ENCODE measurements at regions not wholly inside any gene's neighbourhood (a gene's known extent, or its start where the extent isn't known, plus 50 kb on each side); places are given as distances from the start of the nearest gene placed in this dataset.

DNA sequence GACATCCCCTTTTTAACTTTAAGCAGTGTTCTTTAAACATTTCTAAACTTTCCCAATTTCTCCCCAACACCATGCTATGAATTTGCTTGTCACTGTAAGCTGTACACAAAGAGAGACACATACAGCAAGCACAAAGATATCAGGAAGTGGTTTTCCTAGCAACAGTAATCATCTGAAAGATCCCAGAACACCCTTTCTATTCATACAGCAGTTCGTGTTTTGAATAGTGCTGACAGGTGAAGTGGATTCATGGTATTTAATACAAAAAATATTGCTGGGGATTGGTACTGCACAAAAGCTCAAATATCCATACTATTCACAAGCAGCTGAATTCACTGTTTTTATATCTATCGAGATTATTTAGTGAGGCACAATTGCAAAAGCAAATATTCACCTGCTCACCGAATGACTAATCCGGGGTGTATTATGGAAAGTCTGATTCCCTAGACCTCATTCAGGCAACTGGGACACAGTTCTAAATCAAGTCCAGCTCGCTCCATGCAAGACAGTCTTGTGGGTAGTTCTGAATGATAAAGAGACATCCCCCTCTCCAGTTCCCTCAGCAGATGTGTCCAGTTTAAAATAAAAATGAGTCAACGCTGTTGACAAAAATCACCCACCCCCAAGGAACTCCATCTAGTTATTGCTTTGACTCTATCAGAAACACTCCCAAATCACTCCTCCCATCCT lies 107.1 kb upstream of the TSHZ2 start:
- Histone ChIP-seq H3K36me3 (ENCODE audit: control insufficient read depth, insufficient read depth, low read length, severe bottlenecking) (no peaks in the 10 kb centered on the region), H3K9ac (ENCODE audit: low read length) (no peak overlapping the region), H3K27me3 (replicated peaks; ENCODE audit: control insufficient read depth, insufficient read depth, low read length) (no peaks in the 10 kb centered on the region), H3K4me1 (ENCODE audit: control insufficient read depth, insufficient read depth, low read length) (peaks cover 11% of the 10 kb centered on the region), H3K9me3 (ENCODE audit: control insufficient read depth, low read length) (no peaks in the 10 kb centered on the region), H3K4me3 (ENCODE audit: low read length) (no peak overlapping the region)
- DNase-seq (ENCODE audit: low read depth): no peak

- no peak for DNase-seq (ENCODE audit: low read depth)
- no peaks in the 10 kb centered on the region for H3K9me3 ChIP-seq (ENCODE audit: control insufficient read depth, low read length)
Observed at GRCh38 chr20:52859156-52859876, 112.8 kb upstream of the TSHZ2 start.

GRCh38 chr20:52852714-52853113 lies 119.4 kb upstream of the TSHZ2 start:
- Histone ChIP-seq H3K36me3 (ENCODE audit: control insufficient read depth, insufficient read depth, low read length, severe bottlenecking) (no peaks in the 10 kb centered on the region), H3K4me3 (ENCODE audit: low read length) (no peak overlapping the region), H3K9me3 (ENCODE audit: control insufficient read depth, low read length) (no peaks in the 10 kb centered on the region), H3K4me1 (ENCODE audit: control insufficient read depth, insufficient read depth, low read length) (no peaks in the 10 kb centered on the region), H3K27me3 (replicated peaks; ENCODE audit: control insufficient read depth, insufficient read depth, low read length) (no peaks in the 10 kb centered on the region), H3K9ac (ENCODE audit: low read length) (no peak overlapping the region)
- DNase-seq (ENCODE audit: low read depth): no peak

More at GRCh38 chr20:52859156-52859876, 112.8 kb upstream of the TSHZ2 start:
- H3K27me3 ChIP-seq (replicated peaks; ENCODE audit: control insufficient read depth, insufficient read depth, low read length): no peaks in the 10 kb centered on the region
- peaks cover 17% of the 10 kb centered on the region for H3K4me1 ChIP-seq (ENCODE audit: control insufficient read depth, insufficient read depth, low read length)
- H3K36me3 ChIP-seq (ENCODE audit: control insufficient read depth, insufficient read depth, low read length, severe bottlenecking): no peaks in the 10 kb centered on the region
- H3K9ac ChIP-seq (ENCODE audit: low read length): peak overlapping the region; percentile 48
- H3K4me3 ChIP-seq (ENCODE audit: low read length): peak overlapping the region; percentile 51

GRCh38 chr20:52847731-52848359 lies 124.3 kb upstream of the TSHZ2 start:
- no peak for DNase-seq (ENCODE audit: low read depth)
- Histone ChIP-seq H3K4me1 (ENCODE audit: control insufficient read depth, insufficient read depth, low read length) (no peaks in the 10 kb centered on the region), H3K9ac (ENCODE audit: low read length) (no peak overlapping the region), H3K36me3 (ENCODE audit: control insufficient read depth, insufficient read depth, low read length, severe bottlenecking) (no peaks in the 10 kb centered on the region), H3K27me3 (replicated peaks; ENCODE audit: control insufficient read depth, insufficient read depth, low read length) (no peaks in the 10 kb centered on the region), H3K9me3 (ENCODE audit: control insufficient read depth, low read length) (no peaks in the 10 kb centered on the region), H3K4me3 (ENCODE audit: low read length) (no peak overlapping the region)

- no peaks in the 10 kb centered on the region for H3K4me1 ChIP-seq (ENCODE audit: control insufficient read depth, insufficient read depth, low read length)
- H3K27me3 ChIP-seq (replicated peaks; ENCODE audit: control insufficient read depth, insufficient read depth, low read length): no peaks in the 10 kb centered on the region
- DNase-seq (ENCODE audit: low read depth): no peak
- no peaks in the 10 kb centered on the region for H3K36me3 ChIP-seq (ENCODE audit: control insufficient read depth, insufficient read depth, low read length, severe bottlenecking)
- no peaks in the 10 kb centered on the region for H3K9me3 ChIP-seq (ENCODE audit: control insufficient read depth, low read length)
- no peak overlapping the region for H3K4me3 ChIP-seq (ENCODE audit: low read length)
- H3K9ac ChIP-seq (ENCODE audit: low read length): no peak overlapping the region
Observed at GRCh38 chr20:52847029-52847660, 125.0 kb upstream of the TSHZ2 start.

DNA sequence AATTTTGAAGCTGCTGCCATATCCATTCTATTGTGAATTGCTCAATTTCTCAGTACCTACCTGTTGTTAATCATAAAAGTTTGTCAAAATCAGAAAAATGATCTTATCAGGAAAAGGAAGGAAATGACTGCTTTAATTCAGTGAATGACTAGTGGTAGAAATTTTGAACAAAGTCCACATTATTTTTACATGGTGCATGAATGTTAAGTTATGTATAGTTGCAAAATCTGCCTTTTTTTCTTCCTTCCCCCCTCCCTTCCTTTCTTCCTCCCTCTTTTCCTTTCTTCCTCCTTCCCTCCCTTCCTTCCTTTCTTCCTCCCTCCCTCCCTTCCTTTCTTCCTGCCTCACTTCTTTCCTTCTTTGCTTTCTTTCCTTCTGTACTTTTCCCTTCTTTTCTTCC lies 127.1 kb upstream of the TSHZ2 start:
- no peak overlapping the region for H3K4me3 ChIP-seq (ENCODE audit: low read length)
- H3K4me1 ChIP-seq (ENCODE audit: control insufficient read depth, insufficient read depth, low read length): no peaks in the 10 kb centered on the region
- no peak overlapping the region for H3K9ac ChIP-seq (ENCODE audit: low read length)
- no peaks in the 10 kb centered on the region for H3K36me3 ChIP-seq (ENCODE audit: control insufficient read depth, insufficient read depth, low read length, severe bottlenecking)
- no peaks in the 10 kb centered on the region for H3K27me3 ChIP-seq (replicated peaks; ENCODE audit: control insufficient read depth, insufficient read depth, low read length)
- no peak for DNase-seq (ENCODE audit: low read depth)
- no peaks in the 10 kb centered on the region for H3K9me3 ChIP-seq (ENCODE audit: control insufficient read depth, low read length)

- Histone ChIP-seq H3K9ac (ENCODE audit: low read length) (no peak overlapping the region), H3K4me3 (ENCODE audit: low read length) (no peak overlapping the region), H3K27me3 (replicated peaks; ENCODE audit: control insufficient read depth, insufficient read depth, low read length) (no peaks in the 10 kb centered on the region), H3K36me3 (ENCODE audit: control insufficient read depth, insufficient read depth, low read length, severe bottlenecking) (no peaks in the 10 kb centered on the region), H3K9me3 (ENCODE audit: control insufficient read depth, low read length) (no peaks in the 10 kb centered on the region), H3K4me1 (ENCODE audit: control insufficient read depth, insufficient read depth, low read length) (no peaks in the 10 kb centered on the region)
- no peak for DNase-seq (ENCODE audit: low read depth)
Observed at GRCh38 chr20:52843425-52843824, 128.7 kb upstream of the TSHZ2 start.

DNA sequence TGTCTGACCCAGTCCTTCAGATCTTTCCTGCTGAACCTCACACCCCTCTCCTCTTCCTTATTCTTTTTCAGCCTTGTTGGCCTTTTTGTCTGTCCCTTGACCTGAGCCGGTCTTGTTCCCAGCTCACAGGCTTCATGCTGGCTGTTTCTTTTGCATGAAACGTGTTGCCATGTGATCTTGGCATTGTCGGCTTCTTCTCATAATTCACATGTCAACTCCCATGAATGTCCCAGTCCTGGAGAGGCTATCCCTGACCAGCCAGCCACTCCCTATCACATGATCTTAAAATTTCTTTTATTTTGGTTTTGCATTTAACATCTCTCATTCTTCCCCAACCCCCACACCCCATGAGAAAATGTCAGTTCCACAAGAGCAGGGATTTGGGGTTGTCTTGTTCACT lies 131.2 kb upstream of the TSHZ2 start:
- Histone ChIP-seq H3K4me3 (ENCODE audit: low read length) (no peak overlapping the region), H3K9me3 (ENCODE audit: control insufficient read depth, low read length) (no peaks in the 10 kb centered on the region), H3K9ac (ENCODE audit: low read length) (no peak overlapping the region), H3K27me3 (replicated peaks; ENCODE audit: control insufficient read depth, insufficient read depth, low read length) (no peaks in the 10 kb centered on the region), H3K4me1 (ENCODE audit: control insufficient read depth, insufficient read depth, low read length) (peaks cover 8% of the 10 kb centered on the region), H3K36me3 (ENCODE audit: control insufficient read depth, insufficient read depth, low read length, severe bottlenecking) (no peaks in the 10 kb centered on the region)
- no peak for DNase-seq (ENCODE audit: low read depth)

- H3K27me3 ChIP-seq (replicated peaks; ENCODE audit: control insufficient read depth, insufficient read depth, low read length): no peaks in the 10 kb centered on the region
- peaks cover 8% of the 10 kb centered on the region for H3K4me1 ChIP-seq (ENCODE audit: control insufficient read depth, insufficient read depth, low read length)
- no peak overlapping the region for H3K9ac ChIP-seq (ENCODE audit: low read length)
- H3K4me3 ChIP-seq (ENCODE audit: low read length): no peak overlapping the region
- DNase-seq (ENCODE audit: low read depth): no peak
- no peaks in the 10 kb centered on the region for H3K36me3 ChIP-seq (ENCODE audit: control insufficient read depth, insufficient read depth, low read length, severe bottlenecking)
- H3K9me3 ChIP-seq (ENCODE audit: control insufficient read depth, low read length): no peaks in the 10 kb centered on the region
Observed at GRCh38 chr20:52840041-52840440, 132.1 kb upstream of the TSHZ2 start.

DNA sequence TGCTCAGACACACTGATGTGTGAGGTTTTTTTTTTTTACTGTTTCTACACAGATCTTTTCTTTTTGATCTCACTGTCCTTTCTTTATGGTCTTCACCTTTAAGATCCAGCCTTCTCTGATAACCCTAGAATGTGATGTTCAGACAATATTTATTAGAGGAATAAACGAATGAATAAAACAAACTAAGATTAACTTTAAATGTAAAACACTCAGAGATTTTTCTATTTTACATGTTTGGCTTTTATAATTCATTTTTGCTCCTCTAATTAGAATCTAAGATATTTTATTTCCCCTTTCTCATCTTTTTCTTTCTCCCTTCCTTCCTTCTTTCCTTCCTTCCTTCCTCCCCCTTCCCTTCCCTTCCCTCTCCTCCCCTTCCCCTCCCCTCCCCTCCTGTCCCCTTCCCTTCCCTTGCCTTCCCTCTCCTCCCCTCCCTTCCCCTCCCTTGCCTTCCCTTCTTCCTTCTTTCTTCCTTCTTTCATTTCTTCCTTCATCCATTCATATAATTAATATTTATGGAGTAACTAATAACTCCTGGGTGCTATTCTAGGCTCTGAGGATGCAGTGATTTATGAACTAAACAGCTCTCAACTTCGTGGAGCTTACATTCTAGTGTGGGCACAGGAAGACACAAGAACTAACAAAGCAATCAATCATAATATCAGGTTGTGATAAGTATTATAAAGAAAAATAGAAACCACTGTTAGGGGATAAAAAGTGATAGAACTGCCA lies 133.5 kb upstream of the TSHZ2 start:
- DNase-seq (ENCODE audit: low read depth): no peak
- H3K27me3 ChIP-seq (replicated peaks; ENCODE audit: control insufficient read depth, insufficient read depth, low read length): no peaks in the 10 kb centered on the region

GRCh38 chr20:52837378-52837777 lies 134.8 kb upstream of the TSHZ2 start:
- H3K9me3 ChIP-seq (ENCODE audit: control insufficient read depth, low read length): no peaks in the 10 kb centered on the region
- no peak for DNase-seq (ENCODE audit: low read depth)
- no peaks in the 10 kb centered on the region for H3K36me3 ChIP-seq (ENCODE audit: control insufficient read depth, insufficient read depth, low read length, severe bottlenecking)
- H3K27me3 ChIP-seq (replicated peaks; ENCODE audit: control insufficient read depth, insufficient read depth, low read length): no peaks in the 10 kb centered on the region
- H3K9ac ChIP-seq (ENCODE audit: low read length): no peak overlapping the region
- peaks cover 8% of the 10 kb centered on the region for H3K4me1 ChIP-seq (ENCODE audit: control insufficient read depth, insufficient read depth, low read length)
- H3K4me3 ChIP-seq (ENCODE audit: low read length): no peak overlapping the region

More for the DNA sequence above, 133.5 kb upstream of the TSHZ2 start:
- Histone ChIP-seq H3K36me3 (ENCODE audit: control insufficient read depth, insufficient read depth, low read length, severe bottlenecking) (no peaks in the 10 kb centered on the region), H3K9ac (ENCODE audit: low read length) (no peak overlapping the region), H3K4me1 (ENCODE audit: control insufficient read depth, insufficient read depth, low read length) (peaks cover 8% of the 10 kb centered on the region), H3K4me3 (ENCODE audit: low read length) (no peak overlapping the region), H3K9me3 (ENCODE audit: control insufficient read depth, low read length) (no peaks in the 10 kb centered on the region)
